Mucosa of descending colon (tissue), 3 donors: ENCODE measurements at regions not wholly inside any gene's neighbourhood (a gene's known extent, or its start where the extent isn't known, plus 50 kb on each side); places are given as distances from the start of the nearest gene placed in this dataset.

Source experiments
- ATAC-seq: fragments of 200-7000 bp; cut with Tn5 transposase; one replicate; pipeline ENCODE4 v1.9.1; 2020; ENCODE audit warnings: mild to moderate bottlenecking, moderate library complexity
- DNase-seq, 3 donors: peaks; one replicate each; pipeline ENCODE4 v3.0.0-alpha.2; 2020
- H3K36me3 ChIP-seq: fragments of 200-600 bp; one replicate; pipeline ENCODE4 v1.8.0; 2021; ENCODE audit warnings: low read depth, mild to moderate bottlenecking
- H3K4me1 ChIP-seq: fragments of 200-600 bp; one replicate; pipeline ENCODE4 v1.8.0; 2021; ENCODE audit warnings: low read depth, mild to moderate bottlenecking
- H3K4me3 ChIP-seq: fragments of 200-600 bp; one replicate; pipeline ENCODE4 v1.8.0; 2021; ENCODE audit warnings: mild to moderate bottlenecking
- H3K9me3 ChIP-seq: fragments of 200-600 bp; one replicate; pipeline ENCODE4 v1.8.0; 2021; ENCODE audit warnings: mild to moderate bottlenecking
- intact Hi-C, 2 donors: fragments of 100-400 bp; cut with DNase I in 1 of 2; cut with micrococcal nuclease in 1 of 2; formaldehyde crosslinking; loops; one replicate each; pipeline versions ENCODE4 v1.11.0 to v1.11.1; 2022; cut with DNase I, micrococcal nuclease
- TF ChIP-seq, protein P1 (sequence below): fragments of 200-600 bp; IDR thresholded peaks from one replicate; pipeline ENCODE4 v1.8.0; 2022; ENCODE audit warnings: antibody characterized with exemption, mild to moderate bottlenecking
- donor health status: DM: no; HTN: no; CAD: no; lungs with moderate emphysema.
- donor health status: DM: no; HTN: no; CAD: no.
- donor health status: DM: no; HTN: yes; CAD: no.

DNA sequence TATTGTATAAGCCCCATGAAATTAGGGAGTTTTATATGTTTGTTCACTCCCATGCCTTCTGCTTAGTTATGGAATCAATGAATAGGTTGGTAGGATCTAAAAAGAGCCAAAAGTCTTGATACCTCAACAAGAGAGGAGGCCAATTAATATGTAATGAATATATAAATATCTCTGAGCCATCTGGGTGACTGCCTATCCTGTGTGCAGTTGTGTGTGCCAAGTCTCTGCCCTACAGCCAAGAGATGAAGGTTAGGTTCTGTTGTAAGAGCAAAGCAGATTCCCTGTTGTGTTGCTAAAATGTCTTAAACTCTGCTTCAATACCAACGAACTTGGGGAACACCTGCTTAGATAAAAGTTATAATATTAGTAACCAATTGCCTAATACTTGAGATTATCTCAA lies 61.8 kb upstream of the GORAB start:
- no peak for DNase-seq
- Histone ChIP-seq H3K36me3 (no peaks in the 10 kb centered on the region), H3K4me1 (no peaks in the 10 kb centered on the region), H3K4me3 (no peak overlapping the region), H3K9me3 (no peaks in the 10 kb centered on the region)
- TF ChIP-seq, protein P1, sequence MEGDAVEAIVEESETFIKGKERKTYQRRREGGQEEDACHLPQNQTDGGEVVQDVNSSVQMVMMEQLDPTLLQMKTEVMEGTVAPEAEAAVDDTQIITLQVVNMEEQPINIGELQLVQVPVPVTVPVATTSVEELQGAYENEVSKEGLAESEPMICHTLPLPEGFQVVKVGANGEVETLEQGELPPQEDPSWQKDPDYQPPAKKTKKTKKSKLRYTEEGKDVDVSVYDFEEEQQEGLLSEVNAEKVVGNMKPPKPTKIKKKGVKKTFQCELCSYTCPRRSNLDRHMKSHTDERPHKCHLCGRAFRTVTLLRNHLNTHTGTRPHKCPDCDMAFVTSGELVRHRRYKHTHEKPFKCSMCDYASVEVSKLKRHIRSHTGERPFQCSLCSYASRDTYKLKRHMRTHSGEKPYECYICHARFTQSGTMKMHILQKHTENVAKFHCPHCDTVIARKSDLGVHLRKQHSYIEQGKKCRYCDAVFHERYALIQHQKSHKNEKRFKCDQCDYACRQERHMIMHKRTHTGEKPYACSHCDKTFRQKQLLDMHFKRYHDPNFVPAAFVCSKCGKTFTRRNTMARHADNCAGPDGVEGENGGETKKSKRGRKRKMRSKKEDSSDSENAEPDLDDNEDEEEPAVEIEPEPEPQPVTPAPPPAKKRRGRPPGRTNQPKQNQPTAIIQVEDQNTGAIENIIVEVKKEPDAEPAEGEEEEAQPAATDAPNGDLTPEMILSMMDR: no peak
- intact Hi-C loops: no loop called here
- no peak for ATAC-seq

DNA sequence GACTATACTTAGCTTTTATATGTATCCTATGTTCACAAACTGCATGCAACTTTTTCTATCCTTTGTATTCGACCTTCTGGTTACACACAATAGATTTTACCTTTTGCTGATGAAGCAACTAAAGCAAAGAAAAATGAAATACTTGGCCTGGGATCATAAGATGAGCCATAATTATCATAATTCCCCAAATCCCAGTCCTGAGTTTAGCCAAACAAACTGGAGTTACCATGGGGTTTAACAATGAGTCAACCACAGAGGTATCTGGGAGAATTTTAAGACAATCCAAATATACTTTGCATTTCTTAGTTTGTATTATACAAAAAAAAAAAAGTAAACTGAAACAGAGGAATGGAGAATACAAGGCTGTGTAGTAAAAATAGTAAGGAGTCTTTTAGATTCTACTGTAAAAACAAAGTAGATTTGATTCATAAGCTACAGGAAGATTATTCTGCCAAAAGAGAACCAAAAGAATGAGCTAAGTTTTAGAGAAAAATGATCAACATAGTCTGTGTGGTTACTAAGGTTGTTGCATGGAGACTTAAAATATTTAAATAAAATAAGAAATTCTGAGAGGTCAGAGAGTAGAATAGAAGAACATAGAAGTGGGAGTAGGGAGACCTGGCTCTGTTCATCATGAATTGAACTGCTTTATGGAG lies 60.4 kb upstream of the GORAB start:
- DNase-seq: no peak
- H3K4me1 ChIP-seq: no peaks in the 10 kb centered on the region
- H3K9me3 ChIP-seq: no peaks in the 10 kb centered on the region
- H3K4me3 ChIP-seq: no peak overlapping the region
- no peak for ATAC-seq
- intact Hi-C loops: no loop called here
- H3K36me3 ChIP-seq: no peaks in the 10 kb centered on the region
- TF ChIP-seq, protein P1: no peak

DNA sequence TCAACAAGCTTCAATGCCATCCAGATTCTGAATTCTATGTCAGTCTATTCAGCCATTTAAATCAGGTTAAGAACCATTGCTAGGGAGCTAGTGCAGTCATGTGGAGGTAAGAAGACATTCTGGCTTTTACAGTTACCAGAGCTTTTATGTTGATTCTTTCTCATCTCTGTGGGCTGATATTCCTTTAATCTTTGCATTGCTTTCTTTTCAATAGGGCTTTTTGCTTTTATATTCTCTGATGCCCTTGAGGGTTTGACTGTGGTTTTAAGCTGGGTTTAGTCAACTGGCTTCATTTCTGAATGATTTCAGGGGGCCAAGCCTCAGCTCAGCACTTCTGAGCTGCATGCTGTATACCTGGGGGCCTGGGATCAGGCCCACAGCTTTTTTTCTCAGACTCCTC lies 51.0 kb upstream of the GORAB start:
- Histone ChIP-seq H3K9me3 (no peaks in the 10 kb centered on the region), H3K4me1 (no peaks in the 10 kb centered on the region), H3K4me3 (no peak overlapping the region), H3K36me3 (no peaks in the 10 kb centered on the region)
- DNase-seq: no peak
- TF ChIP-seq, protein P1: no peak
- intact Hi-C loops: no loop called here
- ATAC-seq: no peak
